Spinal cord (tissue), 9 donors: ENCODE measurements at regions not wholly inside any gene's neighbourhood (a gene's known extent, or its start where the extent isn't known, plus 50 kb on each side); places are given as distances from the start of the nearest gene placed in this dataset.

Source experiments
- DNase-seq, 6 donors: peaks; one replicate each; pipeline versions ENCODE4 v3.0.0 to v3.0.0-alpha.2; 2013 to 2015; ENCODE audit warnings: low spot score in 6 of 6, low read depth in 4 of 6
- H3K27ac ChIP-seq: one replicate; pipeline ENCODE4 v1.5.1; 2013; ENCODE audit warnings: low read depth, low read length, control low read depth
- H3K27me3 ChIP-seq: one replicate; pipeline ENCODE4 v1.6.1; 2013; ENCODE audit warnings: low read length; ENCODE audit not compliant: control insufficient read depth, insufficient read depth
- H3K36me3 ChIP-seq: one replicate; pipeline ENCODE4 v1.6.1; 2013; ENCODE audit warnings: low read length; ENCODE audit not compliant: control insufficient read depth, insufficient read depth
- H3K4me1 ChIP-seq: one replicate; pipeline ENCODE4 v1.6.1; 2013; ENCODE audit warnings: low read length; ENCODE audit not compliant: control insufficient read depth, insufficient read depth
- H3K4me3 ChIP-seq: one replicate; pipeline ENCODE4 v1.5.1; 2013; ENCODE audit warnings: low read depth, low read length, control low read depth
- H3K9me3 ChIP-seq: one replicate; pipeline ENCODE4 v1.6.1; 2013; ENCODE audit warnings: low read length; ENCODE audit not compliant: control insufficient read depth, insufficient read depth
- WGBS: methylation state at CpG from one replicate; pipeline ENCODE4 v1.1.5; 2013; ENCODE audit warnings: missing lambda C conversion rate; ENCODE audit not compliant: insufficient coverage; 5-methylcytosine and 5-hydroxymethylcytosine counted together
- donor health status: healthy.

GRCh38 chr1:225707824-225708223 is 54.9 kb upstream of the ENAH start:
- no peak overlapping the region for H3K27ac ChIP-seq
- DNase-seq, result peak in 1 of 6 donors; percentile 13
- WGBS, result 33% methylated on average over 3 of the region's 3 CpGs
- peaks cover 4% of the 10 kb centered on the region for H3K4me1 ChIP-seq
- no peaks in the 10 kb centered on the region for H3K27me3 ChIP-seq
- H3K9me3 ChIP-seq, result no peaks in the 10 kb centered on the region
- no peak overlapping the region for H3K4me3 ChIP-seq
- no peaks in the 10 kb centered on the region for H3K36me3 ChIP-seq

GRCh38 chr1:225709101-225709500 is 56.2 kb upstream of the ENAH start:
- Histone ChIP-seq H3K27ac (no peak overlapping the region), H3K36me3 (no peaks in the 10 kb centered on the region), H3K27me3 (no peaks in the 10 kb centered on the region), H3K9me3 (no peaks in the 10 kb centered on the region), H3K4me1 (peaks cover 4% of the 10 kb centered on the region), H3K4me3 (no peak overlapping the region)
- WGBS, result 100% methylated on average over 1 of the region's 4 CpGs
- DNase-seq, result no peak

GRCh38 chr1:225710804-225711203 is 57.9 kb upstream of the ENAH start:
- no peak overlapping the region for H3K4me3 ChIP-seq
- H3K27ac ChIP-seq, result no peak overlapping the region
- no peaks in the 10 kb centered on the region for H3K9me3 ChIP-seq
- no peaks in the 10 kb centered on the region for H3K27me3 ChIP-seq
- no peak for DNase-seq
- no peaks in the 10 kb centered on the region for H3K36me3 ChIP-seq
- H3K4me1 ChIP-seq, result peaks cover 4% of the 10 kb centered on the region
- WGBS, result 75% methylated on average over 4 of the region's 5 CpGs

- WGBS, result 74% methylated on average over 2 of the region's 4 CpGs
- Histone ChIP-seq H3K4me3 (no peak overlapping the region), H3K9me3 (no peaks in the 10 kb centered on the region), H3K36me3 (no peaks in the 10 kb centered on the region), H3K27me3 (no peaks in the 10 kb centered on the region), H3K4me1 (peaks cover 4% of the 10 kb centered on the region), H3K27ac (no peak overlapping the region)
- DNase-seq, result no peak
Measured at GRCh38 chr1:225711236-225711937, 58.5 kb upstream of the ENAH start.

GRCh38 chr1:225712391-225712790 is 59.5 kb upstream of the ENAH start:
- peaks cover 2% of the 10 kb centered on the region for H3K4me1 ChIP-seq
- no peak overlapping the region for H3K4me3 ChIP-seq
- H3K36me3 ChIP-seq, result no peaks in the 10 kb centered on the region
- WGBS, result no CpG with 5 or more reads among the region's 4 CpGs
- no peak overlapping the region for H3K27ac ChIP-seq
- no peaks in the 10 kb centered on the region for H3K9me3 ChIP-seq
- H3K27me3 ChIP-seq, result no peaks in the 10 kb centered on the region
- DNase-seq, result no peak

- Histone ChIP-seq H3K4me3 (no peak overlapping the region), H3K36me3 (no peaks in the 10 kb centered on the region), H3K9me3 (no peaks in the 10 kb centered on the region), H3K4me1 (no peaks in the 10 kb centered on the region), H3K27me3 (no peaks in the 10 kb centered on the region), H3K27ac (no peak overlapping the region)
- DNase-seq, result no peak
- WGBS, result 91% methylated on average over 5 of the region's 8 CpGs
Measured at GRCh38 chr1:225713281-225713680, 60.4 kb upstream of the ENAH start.

GRCh38 chr1:225720937-225721336 is 56.7 kb upstream of the SRP9 start:
- Histone ChIP-seq H3K4me3 (no peak overlapping the region), H3K36me3 (no peaks in the 10 kb centered on the region), H3K9me3 (no peaks in the 10 kb centered on the region), H3K27me3 (no peaks in the 10 kb centered on the region), H3K27ac (no peak overlapping the region), H3K4me1 (no peaks in the 10 kb centered on the region)
- WGBS, result 100% methylated on average over 4 of the region's 4 CpGs
- peak in 1 of 6 donors; percentile 6 for DNase-seq

GRCh38 chr1:225724251-225724650 is 53.4 kb upstream of the SRP9 start:
- Histone ChIP-seq H3K4me1 (no peaks in the 10 kb centered on the region), H3K36me3 (no peaks in the 10 kb centered on the region), H3K27ac (no peak overlapping the region), H3K9me3 (no peaks in the 10 kb centered on the region), H3K4me3 (no peak overlapping the region), H3K27me3 (no peaks in the 10 kb centered on the region)
- DNase-seq, result no peak
- WGBS, result 95% methylated on average over 4 of the region's 4 CpGs
